ENCODE measurements at regions not wholly inside any gene's neighbourhood (a gene's known extent, or its start where the extent isn't known, plus 50 kb on each side); places are given as distances from the start of the nearest gene placed in this dataset.
"Not testable (repeated sequence)": the region's sequence is repeated elsewhere in the genome, so short reads cannot be mapped to it uniquely, and the experiment has no call there.

DNA sequence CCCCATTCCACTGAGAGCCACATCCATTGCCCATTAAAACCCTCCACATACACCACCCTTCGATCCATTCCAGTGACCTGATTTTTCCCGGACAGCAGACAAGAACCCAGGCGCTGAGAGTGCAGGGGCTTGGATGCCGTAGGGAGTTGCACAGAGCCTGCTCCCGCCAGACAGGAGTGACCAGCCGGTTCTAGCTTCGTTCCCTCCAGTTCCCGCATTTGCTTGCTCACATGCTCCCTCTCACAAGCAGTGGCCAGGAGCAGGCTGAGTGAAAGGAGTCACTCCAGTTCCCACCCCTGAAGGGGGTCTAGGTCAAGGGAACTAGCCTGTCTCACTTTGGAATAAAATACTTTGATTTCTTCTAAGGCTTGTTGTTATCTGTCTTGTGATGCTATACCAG lies 119.5 kb downstream of the SKIDA1 start:
- DNase-seq (ENCODE audit: low read depth in 2 of 2) = no peak

DNA sequence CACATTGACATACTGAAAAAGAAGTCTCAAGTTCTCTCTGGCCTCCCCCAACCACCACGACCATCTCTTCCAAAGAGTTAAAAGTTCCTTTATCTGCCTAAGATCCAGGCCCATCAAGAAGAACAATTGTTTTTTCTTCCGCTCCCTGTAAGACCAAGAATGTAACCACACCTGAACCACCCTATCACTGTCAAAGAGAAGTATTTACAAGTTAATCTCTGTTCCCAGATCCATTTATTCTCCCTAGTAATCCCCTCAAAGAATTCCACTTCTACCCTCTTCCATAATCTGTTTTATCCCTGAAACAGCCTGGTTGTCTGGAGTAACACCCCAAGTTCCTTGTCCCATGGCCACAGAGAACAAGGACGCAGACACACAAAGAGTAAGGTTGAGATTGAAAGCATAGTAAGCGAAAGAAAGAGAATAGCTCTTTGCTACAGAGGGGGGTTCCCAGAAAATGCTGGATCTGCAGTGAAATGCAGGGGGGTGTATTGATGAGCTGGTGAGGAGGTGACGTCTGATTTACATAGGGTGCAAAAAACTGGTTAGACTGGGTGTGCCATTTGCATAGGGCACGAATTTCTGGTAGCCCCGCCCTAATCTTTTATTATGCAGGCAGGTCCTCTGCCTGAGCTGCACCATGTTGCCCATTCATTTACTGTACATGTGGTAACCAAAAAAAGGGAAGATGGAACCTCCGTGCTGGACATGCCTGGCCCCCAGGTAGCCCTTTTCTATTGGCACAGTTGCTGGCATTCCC lies 122.0 kb downstream of the SKIDA1 start:
- DNase-seq (ENCODE audit: low read depth in 2 of 2) = no peak

DNA sequence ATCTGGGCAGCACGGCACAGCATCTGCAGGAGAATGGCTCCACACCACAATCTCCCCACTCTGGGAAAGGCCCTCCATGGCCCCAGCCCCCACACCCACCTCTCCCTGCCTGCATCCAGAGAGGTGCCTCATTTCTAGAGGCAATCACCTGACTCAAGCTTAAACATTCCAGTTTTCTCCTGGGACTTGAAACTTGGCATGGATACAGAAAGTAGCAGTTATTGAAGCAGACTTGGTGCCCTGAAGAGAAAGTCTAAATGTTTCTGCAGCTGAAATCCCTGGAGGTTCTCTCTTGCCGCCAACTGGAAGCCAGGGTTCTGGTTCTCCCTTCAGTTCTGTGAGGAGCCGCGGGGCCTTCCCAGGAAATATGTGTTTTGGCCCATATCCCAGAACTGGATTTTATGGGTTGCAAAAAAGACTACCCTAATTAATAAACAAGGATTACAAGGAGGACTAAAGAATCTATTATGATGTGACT lies 122.8 kb downstream of the SKIDA1 start:
- DNase-seq (ENCODE audit: low read depth in 2 of 2) = no peak

DNA sequence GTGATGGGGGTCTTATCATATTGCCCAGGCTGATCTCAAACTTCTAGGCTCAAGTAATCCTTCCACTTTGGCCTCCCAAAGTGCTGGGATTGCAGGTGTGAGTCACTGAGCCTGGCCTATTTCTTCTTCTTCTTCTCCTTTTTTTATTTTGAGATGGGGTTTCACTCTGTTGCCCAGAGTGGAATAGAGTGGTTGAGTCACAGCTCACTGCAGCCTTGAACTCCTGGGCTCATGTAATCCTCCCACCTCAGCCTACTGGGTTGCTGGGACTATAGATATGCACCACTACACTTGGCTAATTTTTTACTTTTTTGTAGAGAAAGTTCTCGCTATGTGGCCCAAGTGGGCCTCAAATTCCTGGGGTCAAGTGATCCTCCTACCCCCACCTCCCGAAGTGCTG lies 124.3 kb downstream of the SKIDA1 start:
- no peak for DNase-seq (ENCODE audit: low read depth in 2 of 2)

DNA sequence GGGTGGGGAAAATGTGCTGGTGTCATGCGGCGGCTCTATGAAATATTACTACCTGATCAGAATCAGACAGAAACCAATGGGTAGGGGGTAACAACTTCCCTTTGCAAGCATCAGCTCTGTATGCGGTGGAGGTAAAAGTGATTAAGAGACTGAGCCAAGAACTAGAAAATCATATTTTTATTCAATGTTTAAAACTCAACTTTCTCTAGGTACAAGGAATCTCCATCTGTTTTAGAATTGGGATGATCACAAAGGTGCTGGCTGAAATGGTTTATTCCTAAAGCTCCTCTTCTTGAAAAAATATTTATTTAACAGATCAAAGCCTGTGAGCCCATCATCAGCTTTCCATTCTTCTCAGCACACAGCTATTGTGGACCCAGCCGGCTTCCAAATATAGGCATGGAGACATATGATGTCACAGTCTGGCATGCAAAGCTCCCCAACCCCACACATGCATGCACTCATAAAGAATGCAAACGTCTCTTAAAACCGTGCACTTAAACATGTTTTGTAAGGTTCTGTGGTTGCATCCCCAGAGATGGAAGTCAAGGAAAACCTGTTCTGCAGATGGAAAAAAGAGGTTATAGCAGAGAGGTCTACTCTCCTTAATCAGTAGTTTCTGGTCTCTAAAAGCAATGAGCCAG lies 126.0 kb downstream of the SKIDA1 start:
- DNase-seq (ENCODE audit: low read depth in 2 of 2) = no peak

DNA sequence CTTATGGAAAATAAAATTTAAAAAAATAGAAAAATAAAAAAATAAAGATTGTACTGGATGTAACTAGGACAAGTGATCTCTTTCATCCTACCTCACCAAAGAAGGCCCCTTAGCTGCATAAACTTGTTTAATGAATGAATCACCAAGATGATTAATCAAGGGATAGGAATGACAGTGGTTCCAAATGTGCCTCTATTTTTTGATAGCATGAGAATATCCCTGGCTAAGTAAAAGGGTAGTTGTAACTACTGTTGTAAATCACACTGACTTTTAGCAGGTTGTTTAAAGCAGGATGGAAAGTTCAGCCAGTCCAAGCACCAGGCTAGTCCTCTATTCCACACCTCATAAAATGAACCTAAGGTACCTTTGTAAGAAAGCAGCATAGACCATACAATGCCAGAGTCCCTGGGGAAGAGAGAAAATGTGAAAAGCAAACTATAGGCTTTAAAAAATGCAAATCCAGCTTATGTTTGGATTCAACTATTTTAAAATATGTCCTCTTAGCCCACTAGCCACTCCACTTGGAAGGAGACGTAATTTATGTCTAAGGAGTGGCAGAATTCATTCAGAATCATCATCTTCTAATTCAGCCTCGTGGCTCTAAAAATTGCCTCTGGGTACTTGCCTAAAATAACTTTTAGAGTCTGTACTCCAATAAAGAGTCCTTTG lies 126.8 kb downstream of the SKIDA1 start:
- DNase-seq (ENCODE audit: low read depth in 2 of 2) = no peak

DNA sequence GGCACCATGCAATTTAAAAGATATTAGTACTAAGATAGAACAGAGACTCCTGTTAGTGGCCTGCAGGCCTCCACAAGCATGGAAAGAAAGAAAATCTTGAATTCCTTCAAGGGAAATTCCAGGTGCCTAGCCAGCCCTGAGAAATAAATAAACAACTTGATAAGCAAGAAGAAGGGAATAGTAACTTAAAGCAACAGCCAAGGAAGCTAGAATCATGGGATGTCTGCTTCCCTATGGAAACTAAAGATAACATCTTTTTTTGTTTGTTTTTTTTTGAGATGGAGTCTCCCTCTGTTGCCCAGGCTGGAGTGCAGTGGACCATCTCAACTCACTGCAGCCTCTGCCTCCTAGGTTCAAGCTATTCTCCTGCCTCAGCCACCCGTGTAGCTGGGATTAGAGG lies 128.6 kb downstream of the SKIDA1 start:
- no peak for DNase-seq (ENCODE audit: low read depth in 2 of 2)

DNA sequence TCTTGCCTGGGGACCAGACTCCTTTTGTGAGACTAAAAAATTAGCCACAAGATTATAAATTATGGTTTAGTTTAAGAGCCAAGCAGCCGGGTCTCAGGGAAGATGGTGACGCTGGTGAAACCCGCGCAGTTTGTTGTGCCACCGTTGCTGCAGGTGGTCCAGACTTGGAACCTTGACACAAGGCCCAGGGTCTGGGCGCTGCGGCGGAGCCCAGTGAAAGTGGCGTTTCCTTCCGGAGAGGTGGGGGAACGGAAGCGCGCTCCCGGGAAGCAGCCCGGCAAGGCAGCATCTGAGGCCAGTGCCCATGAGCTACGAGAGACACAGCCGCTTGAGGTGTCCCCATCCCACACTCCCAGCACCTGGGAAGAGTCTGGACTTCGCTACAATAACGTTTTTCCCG lies 131.6 kb downstream of the SKIDA1 start:
- no peak for DNase-seq (ENCODE audit: low read depth in 2 of 2)

DNA sequence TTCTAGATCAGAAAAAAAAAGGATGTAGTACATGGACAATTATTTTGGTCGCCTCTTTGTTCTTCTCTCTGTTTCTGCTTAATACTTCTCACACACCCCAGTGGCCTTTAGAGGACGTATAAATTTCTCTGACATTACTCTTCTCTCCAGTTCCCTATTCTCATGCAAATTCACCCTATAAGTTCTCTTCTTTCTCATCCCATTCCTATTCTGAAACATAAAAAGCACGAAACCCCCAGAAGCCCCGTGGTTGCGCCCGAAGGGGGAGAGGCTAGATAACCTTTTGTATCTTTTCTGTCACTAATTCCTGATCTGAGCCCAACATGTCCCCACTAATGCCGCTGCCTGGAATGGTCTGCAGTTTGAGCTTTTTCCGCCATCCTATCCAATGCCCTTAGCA lies 136.9 kb downstream of the SKIDA1 start:
- no peak for DNase-seq (ENCODE audit: low read depth in 2 of 2)

DNA sequence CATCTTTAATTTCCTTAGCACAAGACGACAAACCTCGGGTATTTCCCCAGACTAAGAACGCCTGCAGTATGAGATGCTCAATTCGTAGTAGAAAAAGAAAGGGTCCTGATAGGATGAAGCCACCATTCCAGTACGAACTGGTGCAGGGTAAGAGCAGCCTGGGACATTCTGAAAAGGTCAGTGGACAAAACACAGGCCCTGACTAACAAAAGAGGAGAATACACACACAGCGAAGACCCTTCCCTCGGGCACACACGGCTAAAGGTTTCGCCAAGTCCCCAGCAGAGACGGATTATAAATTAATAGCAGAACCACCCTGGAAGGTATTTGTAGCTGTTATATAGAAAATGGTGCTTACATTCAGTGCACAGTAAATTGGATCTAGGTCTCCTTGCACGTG lies 137.6 kb downstream of the SKIDA1 start:
- DNase-seq (ENCODE audit: low read depth in 2 of 2) = no peak

DNA sequence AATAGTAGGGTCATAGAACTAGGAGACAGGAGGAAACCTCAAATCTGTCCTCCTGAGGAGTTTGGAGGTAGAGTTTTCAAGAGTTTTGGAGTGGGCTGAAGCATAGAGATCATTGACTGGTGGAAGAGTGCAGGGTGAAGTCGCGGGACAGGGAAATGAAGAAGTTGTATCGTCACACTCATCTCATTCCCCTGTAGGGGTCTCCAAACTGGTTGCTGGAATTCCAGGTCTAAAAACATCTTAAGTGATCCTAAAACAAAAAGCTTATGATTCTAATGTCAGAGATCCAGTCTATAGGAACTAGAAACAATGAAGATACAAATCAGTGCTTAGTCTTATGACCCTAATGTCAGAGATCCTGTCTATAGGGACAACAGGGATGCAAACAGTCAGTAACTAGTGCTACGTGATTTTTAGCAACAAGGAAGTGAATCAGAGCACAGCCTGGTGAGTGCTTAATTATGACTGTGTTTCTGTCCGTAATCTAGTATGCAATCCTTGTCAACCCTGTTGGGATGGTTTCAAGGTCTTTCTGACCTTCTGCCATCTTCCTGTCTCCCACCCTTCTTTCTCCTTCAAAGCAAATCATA lies 139.4 kb downstream of the SKIDA1 start:
- no peak for DNase-seq (ENCODE audit: low read depth in 2 of 2)

DNA sequence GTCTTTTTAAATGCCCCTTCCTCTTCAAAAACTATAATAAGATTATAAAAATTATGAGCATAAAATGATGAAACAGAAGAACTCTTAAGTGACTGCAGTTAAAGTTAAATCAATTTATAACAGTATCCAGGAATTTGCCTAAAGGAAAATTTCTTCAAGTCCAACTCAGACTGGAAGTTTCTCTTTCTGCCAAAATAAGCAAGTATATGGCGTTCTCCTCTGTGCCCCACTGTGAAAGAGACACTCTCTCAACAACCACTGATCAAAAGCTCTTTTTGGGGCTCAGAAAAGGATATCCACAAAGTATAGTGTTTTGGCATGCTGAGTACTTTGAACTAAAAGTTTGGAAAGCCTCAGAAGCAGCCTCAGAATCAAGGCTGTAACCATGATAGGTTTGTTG lies 139.9 kb downstream of the SKIDA1 start:
- DNase-seq (ENCODE audit: low read depth in 2 of 2) = no peak

DNA sequence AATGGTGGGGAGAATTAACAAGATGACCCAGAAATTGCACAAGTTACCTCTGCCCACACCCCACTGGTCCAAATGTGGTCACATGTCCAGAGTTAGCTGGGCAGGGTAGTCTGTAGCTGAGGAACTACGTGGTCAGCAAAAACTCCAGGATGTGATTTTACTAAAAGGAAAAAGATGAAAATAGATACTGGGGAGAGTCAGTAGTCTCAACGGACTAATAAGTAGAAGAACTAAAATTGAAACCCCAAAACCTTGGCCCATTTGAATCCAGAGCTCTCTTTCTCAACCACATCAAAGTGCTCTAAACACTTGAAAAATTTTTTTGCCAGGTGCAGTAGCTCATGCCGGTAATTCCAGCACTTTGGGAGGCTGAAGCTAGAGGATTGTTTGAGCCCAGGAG lies 146.3 kb downstream of the SKIDA1 start:
- DNase-seq (ENCODE audit: low read depth in 2 of 2) = no peak

DNA sequence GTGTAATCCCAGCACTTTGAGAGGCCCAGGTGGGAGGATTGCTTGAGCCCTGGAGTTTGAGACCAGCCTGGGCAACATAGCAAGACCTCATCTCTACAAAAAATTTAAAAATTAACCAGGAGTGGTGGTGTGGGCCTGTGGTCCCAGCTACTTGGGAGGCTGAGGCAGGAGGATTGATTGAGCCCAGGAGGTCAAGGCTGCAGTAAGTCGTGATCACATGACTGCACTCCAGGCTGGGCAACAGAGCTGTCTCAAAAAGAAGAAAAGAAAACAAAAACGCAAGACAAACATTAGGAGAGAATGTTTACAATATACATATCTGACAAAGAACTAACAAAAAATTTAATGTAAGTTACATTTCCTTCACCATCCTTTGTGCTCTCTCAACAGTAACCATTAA lies 150.2 kb downstream of the SKIDA1 start:
- not testable (repeated sequence) for DNase-seq (ENCODE audit: low read depth in 2 of 2)

DNA sequence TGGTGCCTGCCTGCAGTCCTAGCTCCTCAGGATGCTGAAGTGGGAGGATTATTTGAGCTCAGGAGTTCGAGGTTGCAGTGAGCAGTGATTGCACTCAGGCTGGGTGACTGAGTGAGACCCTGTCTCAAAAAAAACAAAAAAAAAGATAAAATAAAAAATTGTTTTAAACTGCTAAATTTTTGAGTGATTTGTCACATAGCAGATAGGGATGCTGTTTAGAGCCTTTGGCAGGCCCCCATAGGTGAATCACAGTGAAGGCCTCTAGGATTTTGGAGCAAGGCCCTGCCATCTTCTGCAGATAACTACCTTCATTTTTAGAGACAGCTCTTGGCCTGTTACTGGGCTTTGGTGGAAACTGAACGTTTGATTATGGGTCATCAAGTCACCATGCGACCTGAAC lies 151.6 kb downstream of the SKIDA1 start:
- not testable (repeated sequence) for DNase-seq (ENCODE audit: low read depth in 2 of 2)

DNA sequence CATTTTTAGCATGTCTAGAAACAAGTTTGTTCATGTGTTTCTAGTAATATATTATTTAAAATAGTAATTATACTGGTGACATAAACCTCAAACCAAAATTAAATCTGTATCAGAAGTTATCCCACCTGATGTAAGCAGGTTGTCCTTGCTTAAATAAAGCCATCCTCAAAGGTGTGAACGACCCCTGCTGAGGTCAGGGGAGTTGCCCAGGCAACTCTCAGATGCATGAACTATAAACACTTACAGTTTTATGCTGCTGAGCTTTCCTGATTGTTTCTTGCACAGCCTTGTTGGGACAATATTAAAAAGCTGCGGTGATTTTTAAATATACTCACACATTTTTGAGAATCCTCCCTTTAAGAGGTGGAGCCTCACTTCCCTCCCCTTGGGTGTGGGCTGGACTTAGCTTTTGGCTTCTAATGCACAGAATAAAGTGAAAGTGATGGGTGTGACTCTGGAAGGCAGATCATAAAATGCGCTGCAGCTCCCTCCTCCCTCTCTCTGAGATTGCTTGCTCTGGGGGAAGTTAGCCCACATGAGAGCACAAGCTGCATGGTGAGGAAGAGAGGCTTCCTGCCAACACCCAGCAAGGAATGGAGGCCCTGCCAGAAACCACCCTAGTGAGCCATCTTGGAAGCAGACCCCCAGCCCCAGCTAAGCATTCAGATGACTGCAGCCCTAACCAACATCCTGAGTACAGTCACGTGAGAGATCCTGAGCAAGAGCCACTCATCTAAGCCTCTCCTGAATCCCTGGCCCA lies 152.7 kb downstream of the SKIDA1 start:
- no peak for DNase-seq (ENCODE audit: low read depth in 2 of 2)

DNA sequence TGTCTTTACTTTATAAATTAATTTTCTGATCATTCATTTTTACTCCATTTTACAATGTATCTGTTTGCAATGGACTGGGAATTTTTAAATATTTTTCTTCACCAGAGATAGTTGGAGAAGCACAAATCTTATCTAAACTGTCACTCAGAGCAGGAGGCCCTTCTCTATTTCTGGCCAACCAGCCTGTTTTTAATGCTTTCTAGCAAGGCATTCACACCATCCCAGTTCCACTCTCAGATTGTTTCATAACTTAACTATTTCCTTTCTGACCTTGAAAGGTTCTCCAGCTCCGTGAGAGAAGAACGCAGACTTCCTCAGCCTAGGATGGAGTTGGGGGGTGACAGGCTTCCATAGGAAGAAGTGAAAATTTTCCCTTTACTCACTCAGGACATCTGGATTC lies 155.8 kb downstream of the SKIDA1 start:
- DNase-seq (ENCODE audit: low read depth in 2 of 2) = no peak

DNA sequence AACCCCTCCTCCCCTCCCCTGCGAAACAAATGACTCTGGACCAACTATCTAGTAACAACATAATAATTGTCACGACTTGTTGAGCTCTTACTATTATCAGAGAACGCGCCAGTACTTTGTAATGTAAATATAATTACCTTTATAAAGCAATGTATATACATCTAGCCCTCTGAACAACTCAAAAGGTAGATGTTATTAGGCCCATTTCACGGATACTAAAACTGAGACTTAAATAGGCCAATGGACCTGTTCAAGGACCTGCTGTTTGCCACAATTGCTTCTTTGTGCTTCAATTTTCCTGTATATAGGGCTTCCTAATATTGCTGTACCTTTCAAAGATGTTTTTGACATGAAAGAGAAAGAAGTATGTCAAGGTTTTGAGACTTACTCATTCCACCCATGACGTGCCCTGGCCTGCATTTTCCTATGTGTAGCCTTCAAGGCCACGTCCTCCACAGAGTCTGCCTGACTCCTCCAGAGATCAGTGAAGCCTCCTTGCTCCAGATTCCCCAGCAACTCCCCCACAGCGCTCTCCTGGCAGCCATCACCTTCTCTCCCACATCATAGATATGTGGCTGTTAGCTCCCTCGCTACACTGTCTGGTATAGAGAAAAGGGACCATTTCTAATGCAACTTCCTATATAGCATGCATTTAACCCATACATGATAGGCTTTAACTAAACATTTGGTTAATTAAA lies 156.6 kb downstream of the SKIDA1 start:
- DNase-seq (ENCODE audit: low read depth in 2 of 2) = no peak

DNA sequence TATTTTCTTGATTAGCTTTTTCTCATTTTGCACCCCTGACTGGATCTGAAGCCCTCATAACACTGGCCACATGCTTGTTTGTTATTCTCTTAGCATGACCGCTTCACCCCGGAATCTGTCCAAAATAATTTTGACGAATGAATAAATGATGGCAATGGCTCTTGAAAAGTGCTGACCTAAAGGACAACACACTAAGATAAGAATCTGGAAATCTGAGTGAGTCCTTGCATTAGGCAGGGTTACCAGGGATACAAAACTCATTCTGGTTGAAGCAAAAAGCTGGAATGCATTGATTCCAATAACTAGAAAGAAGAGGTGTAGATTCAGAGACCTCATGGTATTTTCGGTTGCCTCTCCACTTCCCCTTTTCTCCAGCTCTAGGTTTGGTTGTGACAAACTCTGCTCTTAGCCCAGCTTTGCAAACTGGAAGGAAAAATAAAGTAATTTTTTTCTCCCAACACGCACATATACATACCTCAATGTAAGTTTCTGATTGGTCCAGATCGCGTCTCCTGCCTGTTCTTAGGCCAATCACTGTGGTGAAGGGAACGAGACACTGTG lies 157.4 kb downstream of the SKIDA1 start:
- no peak for DNase-seq (ENCODE audit: low read depth in 2 of 2)

DNA sequence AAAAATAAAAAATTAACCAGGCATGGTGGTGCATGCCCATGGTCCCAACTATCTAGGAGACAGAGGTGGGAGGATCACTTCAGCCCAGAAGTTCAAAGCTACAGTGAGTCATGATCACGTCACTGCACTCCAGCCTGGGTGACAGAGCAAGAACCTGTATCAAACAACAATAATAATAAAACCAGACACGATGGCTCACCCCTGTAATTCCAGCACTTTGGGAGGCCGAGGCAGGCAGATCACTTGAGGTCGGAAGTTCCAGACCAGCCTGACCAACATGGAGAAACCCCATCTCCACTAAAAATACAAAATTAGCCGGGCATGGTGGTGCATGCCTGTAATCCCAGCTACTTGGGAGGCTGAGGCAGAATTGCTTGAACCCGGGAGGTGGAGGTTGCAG lies 159.4 kb downstream of the SKIDA1 start:
- DNase-seq (ENCODE audit: low read depth in 2 of 2) = not testable (repeated sequence)

Measured in stimulated activated CD8-positive, alpha-beta memory T cell treated with anti-CD3 and anti-CD28 coated beads, Interleukin-15, amount 100 ng/mL, for 48 hours (primary cell).